GM21576 (cell line): ENCODE measurements at regions not wholly inside any gene's neighbourhood (a gene's known extent, or its start where the extent isn't known, plus 50 kb on each side); places are given as distances from the start of the nearest gene placed in this dataset.
A peak's percentile ranks its signal among the peaks of the same experiment; 100 is the strongest.
"Not testable (repeated sequence)": the region's sequence is repeated elsewhere in the genome, so short reads cannot be mapped to it uniquely, and the experiment has no call there.

Source experiments
- ATAC-seq: cut with Tn5 transposase; IDR thresholded peaks from one replicate; pipeline ENCODE4 v1.9.1; 2021; ENCODE audit warnings: mild to moderate bottlenecking, moderate library complexity; ENCODE audit not compliant: unreplicated experiment

DNA sequence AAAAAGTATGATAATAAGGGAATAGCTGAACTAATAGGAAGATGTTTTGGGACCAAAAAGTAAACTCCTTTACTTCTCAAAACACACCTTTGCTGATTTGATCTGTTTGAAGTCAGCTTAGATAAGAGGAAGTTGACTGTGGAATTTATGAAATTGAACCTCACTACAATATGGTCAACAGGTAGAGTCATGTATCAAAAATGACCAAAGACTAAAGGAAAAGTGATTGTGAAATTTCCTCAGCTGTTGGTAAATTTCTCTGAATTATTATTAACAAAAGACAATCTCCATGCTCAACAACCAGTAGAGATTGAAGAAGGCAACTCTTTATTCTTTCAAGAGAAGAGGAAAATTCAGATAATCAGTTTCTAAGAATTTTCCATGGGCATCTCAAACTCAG is 826.5 kb downstream of the KCNA4 start:
- ATAC-seq, result no peak

DNA sequence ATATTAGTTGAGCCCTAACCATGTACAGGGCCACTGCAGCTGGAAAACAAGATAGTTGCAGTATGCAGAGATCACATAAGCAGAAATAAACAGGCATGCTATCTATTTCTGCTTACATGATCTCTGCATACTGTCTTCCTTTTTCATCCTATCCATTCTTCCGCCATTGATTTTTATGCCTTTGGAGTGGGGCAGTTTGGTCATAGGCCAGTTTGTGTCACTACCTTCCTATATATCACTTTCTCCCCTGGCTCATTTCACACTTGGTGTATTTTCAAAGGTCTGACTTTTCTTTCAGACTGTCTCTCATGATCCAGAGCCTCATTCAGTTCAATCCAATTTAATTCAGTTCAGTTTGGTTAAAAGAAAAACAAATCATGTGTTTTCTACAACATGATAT is 829.6 kb downstream of the KCNA4 start:
- no peak for ATAC-seq

DNA sequence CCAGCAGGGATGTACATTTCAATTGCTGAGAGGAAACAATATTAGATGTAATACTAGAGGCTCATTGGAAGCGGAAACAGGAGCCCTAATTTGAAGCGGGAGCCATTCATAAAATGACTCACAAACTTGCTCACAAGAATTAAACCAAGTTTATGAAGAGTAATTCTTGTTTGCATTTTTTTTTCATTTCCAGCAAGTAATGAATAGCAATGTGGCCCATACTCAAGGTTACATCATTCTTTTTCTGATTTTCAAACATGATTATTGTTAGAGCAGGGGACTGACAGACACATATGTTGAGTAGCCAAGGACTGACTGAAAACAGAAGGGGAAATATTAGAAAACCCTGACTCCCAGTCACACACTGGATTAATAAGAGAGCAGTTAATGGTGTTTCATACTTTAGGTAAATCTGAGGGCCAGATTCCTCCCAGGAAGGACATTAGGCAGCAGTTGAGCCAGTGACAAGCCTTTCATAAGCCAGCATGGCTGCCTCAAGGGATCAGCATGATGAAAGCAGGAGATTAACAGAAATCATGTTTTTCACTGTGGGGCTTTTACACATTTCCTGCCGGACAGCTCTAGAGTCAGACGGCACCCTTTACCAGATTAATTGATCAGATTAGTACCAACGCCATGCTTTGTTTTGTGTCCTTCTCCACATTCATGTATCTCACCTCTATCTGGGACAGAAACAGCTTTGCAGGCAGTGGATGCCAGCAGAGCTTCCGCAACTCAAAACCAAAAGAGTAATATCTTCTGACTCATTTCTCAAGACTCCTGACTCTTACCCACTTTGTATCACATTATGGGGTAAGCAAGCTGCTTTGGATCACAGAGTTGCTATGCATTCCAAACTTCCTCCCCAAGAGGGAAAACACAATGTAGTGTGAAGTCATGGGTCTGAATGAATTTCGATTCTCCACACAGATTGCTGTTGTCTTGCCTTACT is 831.6 kb downstream of the KCNA4 start:
- no peak for ATAC-seq

DNA sequence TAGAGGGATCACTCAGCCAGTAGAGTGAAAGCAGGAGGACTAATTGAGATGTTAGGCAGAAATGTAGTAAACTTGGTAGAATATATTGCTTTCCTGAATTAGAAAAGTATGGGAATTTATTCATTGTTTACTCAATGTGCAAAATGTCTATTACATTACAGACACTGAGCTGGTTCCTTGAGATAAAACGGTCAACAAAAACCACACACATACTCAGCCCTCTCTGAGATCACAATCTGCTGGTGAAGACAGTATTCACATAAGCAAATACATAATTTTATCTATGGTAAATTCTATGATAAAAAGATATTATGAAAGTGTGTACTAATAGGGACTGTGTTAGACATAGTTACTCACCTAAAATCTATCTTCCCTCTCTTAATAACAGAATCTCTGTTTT is 833.5 kb downstream of the KCNA4 start:
- no peak for ATAC-seq

DNA sequence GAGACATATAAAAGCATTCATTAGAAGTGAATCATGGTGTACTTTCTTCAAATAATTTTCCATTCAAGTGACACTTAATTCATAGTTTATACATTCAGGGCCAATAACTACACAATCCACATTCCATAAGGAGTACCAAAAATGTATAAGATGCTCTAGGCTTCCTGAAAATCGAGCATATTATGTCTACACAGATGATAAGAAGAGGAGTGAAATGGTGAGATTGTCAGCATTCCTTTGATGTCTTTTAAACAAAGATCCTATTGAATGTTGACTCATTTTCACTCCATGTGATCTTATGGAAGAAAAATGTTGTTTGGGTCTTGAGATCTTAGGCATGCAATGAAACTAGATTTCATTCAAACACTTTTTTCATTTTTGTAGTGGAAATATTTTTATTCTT is 843.2 kb downstream of the KCNA4 start:
- no peak for ATAC-seq

DNA sequence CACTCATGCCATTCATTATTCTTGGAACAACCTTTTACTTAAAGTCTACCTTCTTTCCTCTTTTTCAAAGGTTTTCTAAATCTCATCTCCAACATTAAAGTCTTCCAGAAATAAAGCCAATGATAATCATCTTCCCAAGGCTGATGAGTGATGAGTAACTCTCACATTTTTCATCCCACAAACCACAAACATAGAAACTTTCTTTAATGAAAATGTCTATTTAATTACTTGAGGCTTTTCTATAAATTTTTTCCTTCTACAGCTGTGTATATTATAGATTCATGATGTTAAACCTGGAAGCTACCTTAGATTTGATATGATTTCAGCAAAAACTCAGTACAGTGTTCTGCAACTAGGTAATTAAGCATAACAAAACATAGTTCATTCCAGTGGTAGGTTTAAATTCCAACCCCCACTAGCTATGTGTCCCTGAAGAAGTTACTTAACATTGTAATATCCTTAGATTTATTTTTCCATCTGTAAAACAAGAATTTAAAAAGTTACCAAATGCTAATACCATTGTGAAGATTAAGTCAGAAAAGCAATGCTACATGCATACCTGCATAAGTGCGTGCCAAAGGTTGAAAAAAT is 845.4 kb downstream of the KCNA4 start:
- ATAC-seq, result no peak

DNA sequence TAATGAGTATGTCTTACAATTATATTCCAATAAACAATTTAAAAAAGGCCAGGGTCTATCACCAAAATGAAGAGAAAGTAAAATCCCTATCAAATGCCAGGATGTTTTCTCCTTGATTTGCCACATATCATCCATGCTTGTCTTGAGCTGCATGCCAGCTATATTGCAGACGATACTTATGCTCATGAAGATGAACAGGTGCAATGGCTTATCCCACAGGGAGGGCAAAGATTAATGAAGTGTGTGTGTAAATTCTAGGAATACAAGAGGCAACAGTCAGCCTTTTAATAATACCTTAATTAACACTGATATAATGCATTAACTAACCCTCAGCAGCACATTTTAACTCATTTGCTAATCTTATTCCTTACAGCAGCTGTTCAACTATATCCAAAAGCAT is 850.5 kb downstream of the KCNA4 start:
- no peak for ATAC-seq

DNA sequence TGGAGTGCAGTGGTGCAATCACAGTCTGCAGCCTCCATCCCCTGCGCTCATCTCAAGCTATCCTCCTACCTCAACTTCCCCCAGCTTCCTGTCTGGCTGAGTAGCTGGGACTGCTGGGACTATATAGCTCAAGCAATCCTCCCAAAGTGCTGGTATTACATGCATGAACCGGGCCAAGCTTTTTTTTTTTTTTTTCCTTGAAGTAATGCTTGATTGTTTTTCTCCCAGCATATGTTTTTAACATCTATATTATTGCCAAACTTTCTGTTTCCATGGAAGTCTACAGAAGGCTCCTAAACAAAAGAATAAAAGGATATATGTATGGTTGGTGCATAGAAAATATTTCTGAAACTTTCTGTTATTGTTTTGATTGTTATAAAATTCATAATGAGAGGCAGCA is 853.6 kb downstream of the KCNA4 start:
- ATAC-seq, result no peak

DNA sequence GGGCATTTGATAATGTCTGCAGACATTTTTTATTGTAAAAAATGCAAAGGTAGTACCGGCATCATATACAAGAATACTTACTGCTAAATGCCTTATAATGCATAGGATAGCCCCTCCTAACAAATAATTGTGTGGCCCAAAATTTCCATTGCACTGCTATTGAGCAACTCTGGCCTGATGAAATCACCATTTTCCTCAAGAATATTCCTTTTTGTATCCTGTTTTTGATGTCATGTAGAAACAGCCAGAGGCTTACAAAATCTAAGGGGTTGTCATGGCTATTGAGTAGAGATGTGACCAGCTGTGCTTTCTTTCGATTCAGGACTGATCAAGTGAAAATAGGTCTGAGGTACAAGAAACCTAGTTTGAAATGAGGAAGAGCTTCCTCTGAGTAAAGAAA is 854.3 kb downstream of the KCNA4 start:
- ATAC-seq, result no peak

DNA sequence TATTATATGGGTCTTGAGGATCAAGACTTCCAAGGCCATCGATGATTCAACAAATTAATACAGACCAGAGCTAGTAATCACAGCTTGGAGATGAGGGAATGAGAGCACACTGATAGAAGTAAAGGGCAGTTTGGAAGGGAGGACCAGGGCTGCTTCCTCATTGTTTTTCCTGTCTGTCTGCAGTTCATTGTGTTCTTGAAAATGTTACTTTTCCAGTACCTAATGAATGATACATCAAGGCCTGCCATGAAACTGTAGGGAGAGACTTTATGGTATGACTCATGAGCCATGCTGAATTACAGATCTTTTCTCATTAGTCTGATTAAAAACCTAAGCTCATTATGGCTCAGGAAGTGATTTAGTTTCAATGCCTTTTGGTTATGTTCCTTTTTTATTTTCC is 855.6 kb downstream of the KCNA4 start:
- ATAC-seq, result no peak

DNA sequence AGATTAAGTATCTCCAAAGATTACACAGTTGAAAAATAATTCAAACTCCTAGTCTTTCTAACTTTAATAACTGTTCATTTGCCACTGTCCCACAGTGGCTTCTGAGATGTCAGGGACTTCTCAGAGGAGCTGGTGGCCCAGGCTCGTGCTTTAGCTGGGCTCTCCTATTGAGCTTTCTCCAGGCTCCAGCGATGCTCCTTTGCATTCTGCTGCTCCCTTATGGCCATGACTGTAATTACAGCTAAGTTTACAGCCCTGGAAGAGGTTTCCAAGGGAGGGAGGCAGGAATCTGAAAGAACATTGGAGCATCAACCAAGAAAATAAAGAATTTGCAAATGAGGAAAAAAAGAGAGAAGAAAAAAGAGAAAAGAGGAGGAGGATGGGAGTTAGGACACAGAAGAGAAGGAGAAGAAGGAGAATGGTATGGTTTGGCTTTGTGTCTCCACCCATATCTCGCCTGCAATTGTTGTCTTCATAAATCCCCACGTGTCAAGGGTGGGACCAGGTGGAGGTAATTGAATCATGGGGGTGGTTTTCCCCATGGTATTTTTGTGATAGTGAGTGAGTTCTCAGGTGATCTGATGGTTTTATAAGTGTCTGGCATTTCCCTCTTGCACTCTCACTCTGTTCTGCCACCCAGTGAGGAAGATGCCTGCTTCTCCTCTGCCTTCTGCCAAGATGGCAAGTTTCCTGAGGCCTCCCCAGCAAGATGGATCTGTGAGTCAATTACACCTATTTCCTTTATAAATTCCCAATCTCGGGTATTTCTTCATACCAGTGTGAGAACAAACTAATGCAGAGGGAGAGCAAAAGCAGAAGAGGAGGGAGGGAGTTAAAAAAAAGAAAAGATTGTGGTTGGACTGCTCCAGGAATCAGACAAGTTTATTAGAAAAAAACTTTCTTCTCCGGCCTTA is 857.0 kb downstream of the KCNA4 start:
- peak; percentile 62 for ATAC-seq

DNA sequence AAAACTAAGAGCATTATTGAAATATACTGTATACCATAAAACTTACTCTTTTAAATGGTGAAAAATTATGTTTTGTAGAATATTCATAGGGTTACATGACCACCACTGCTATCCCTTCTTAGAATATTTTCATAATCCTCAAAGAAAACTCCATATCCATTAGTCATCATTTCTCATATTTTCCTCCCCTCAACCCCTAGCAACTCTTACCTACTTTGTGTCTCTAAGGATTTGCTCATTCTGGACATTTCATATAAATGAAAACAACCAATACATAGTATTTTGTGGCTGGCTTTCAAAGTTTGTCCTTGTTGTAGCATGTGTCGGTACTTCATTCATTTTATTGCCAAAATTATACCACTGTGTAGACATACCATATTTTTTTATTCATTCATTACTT is 863.8 kb downstream of the KCNA4 start:
- ATAC-seq, result no peak

DNA sequence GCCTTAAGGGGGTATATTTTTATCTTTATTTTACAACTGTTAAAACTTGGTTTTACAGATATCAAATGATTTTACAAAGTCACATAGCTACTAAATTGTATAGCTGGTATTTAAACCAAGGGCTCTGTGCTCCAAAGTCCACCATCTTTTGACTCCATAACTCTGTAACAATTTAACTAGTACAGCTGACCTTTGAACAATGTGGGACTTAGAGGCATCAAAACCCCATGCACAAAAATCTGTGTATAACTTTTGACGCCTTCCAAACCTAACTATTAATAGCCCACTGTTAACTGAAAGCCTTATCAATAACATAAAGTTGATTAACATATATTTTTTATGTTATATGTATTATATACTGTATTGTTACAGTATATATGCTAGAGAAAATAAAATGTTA is 874.3 kb downstream of the KCNA4 start:
- not testable (repeated sequence) for ATAC-seq

DNA sequence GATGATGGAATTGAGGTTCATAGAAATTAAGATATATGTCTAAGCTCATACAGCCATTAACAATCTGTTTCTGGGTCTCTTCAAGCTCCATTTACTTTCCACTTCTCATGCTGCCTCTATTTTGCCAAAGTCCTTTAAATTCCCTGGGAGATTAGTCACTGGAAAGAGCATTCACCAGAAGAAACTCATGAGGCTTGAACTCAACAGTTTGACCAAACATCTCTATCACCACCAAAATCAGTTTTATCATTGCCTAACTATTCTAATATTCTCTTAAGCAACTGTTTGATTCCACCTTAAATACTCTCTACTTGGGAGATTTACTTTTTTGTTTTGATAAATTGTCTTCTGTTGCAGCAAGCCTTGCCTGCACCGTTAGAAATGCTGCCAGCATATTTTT is 881.3 kb downstream of the KCNA4 start:
- no peak for ATAC-seq

DNA sequence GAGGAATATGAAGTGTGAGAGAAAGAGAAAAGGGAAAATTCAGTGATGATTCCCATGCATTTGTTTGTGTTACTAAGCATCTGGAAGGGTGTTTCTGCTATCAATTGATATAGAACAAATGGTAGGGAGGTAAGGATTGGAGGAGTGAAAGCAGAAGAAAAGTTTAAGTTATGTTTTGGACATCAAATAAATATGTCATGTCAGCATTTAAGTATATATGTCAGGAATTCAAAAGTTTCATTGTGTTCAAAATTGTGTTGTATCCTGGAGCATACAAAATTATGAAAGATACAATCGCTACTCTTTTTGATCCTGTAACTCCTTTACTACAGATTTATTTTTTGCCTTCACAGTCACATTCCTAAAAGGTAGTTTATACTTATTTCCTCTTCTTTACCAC is 885.8 kb downstream of the KCNA4 start:
- ATAC-seq, result no peak

DNA sequence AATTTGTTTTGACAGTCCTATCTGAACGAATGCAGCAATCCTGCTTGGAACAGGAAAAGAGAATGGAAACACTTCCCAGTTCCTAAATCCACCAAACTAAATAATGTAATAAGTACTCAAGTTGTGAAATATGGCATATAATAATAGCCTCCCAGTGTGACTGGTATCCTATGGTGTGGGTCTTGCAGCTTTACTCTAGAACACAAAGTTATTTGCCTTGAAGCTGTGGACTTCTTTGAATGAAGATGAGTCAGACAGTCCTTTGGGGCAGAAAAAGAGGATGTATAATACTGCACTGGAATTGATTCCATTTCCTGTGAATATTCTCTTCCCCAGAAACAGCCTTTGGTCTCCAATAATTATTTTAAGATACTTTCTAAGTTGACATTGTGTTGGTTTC is 887.0 kb downstream of the KCNA4 start:
- no peak for ATAC-seq

DNA sequence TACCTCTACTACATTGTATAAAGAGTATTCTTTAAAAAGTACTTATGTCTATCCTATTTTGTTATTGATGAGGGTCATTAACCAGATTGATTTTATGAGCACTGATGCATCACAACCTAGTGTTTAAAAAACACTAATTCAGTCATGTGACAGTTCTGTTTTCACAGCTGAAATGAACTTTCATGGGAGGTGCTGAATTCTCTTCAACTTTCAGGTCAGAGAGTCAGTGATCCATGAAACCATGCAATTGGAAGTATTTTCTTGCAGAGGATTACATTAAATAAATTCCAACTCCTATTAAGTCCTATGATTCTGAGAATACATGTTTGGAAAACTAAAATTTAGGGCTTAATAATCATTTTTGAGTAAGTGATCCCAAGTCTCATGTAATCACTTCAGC is 889.4 kb downstream of the KCNA4 start:
- ATAC-seq, result no peak

DNA sequence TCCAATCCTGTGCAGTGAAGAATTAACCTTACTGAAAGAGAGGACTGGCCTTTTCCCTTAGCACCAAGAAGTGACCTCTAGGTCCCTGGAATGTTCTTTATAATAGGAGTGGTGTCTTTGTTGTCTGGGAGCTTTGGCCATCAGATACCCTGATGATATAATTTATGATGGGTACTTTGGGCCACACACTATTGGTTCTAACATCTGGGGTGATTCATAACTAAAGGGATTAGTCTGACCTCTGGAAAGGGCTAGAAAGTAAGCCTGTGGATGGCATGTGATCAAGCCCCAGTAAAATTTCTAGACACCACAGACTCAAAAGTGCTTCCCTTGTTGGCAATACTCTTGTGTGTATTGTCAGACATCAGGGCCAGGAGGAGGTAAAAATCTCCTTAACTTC is 891.2 kb downstream of the KCNA4 start:
- no peak for ATAC-seq

DNA sequence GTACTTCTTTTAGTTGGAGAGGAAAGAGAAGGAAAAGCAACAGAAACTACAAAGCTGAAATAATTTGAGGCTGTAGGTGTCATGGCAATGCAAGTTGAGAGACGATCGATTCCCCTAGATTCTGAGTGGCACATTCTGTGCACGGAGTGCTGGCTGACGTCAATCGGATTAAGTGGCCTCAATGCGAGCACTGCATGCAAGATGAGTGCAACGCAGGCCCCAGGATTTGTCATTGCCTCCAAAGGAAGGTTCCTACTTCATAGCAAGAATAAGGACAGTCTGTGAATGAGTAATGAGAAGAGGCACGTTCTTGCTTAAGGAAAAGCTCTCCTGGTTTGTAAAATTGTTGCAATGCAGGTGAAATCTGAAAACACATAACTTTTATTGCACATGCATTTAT is 892.4 kb downstream of the KCNA4 start:
- ATAC-seq, result no peak

DNA sequence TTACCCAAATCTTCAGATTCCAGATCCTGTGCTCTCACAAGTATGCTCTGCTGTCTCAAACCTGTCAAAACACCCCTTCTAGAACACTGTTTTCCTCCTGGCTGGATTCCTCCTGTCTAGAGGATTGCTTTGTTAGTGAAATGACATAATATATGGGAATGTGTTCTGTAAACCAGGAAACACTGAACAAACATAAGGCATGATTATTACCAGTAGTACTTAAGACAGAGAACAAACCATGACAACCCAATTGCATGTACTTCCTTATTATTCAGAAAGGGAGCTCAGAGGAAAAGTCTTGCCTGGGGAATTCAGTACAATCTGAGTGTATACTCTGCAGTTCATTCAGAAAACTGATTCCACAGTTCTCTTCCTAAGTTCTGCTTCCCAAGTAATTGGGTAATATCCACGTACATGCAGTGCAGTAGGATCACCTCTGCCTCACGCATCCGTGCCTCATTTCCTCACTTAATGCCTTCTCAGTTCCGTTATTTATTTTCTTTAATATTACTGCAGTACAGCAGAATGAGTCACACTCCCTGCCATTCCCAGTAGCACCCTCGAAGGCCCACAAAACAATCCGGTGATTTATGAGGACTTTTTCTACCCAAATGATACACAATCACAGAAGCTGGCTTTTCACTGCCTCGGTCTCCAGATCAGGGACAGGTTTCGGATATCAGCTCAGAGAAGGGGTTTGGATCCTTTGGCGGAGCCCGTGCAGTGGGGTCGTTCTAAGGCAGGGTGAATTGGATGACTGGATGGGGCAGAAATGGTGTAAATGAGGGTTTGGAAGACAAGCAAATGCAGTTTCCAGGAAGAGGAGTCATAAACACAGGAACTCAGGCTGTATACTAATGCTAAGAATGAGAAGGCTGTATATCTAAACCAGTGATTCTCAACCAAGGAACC is 896.9 kb downstream of the KCNA4 start:
- no peak for ATAC-seq
